GM23338 (cell line): ENCODE measurements at regions not wholly inside any gene's neighbourhood (a gene's known extent, or its start where the extent isn't known, plus 50 kb on each side); places are given as distances from the start of the nearest gene placed in this dataset.

Experiments used
- ATAC-seq: fragments of 200-7000 bp; cut with Tn5 transposase; 3 replicates; pipeline ENCODE4 v1.9.1; 2020
- DNase-seq: peaks from one replicate; pipeline ENCODE4 v3.0.0-alpha.2; 2015; ENCODE audit warnings: low spot score
- H2AFZ ChIP-seq: fragments of 200-600 bp; sonication (generic); 2 replicates; pipeline ENCODE4 v1.8.0; 2016; ENCODE audit warnings: antibody characterized with exemption, mild to moderate bottlenecking, moderate library complexity
- H3F3A ChIP-seq: fragments of 200-600 bp; sonication (generic); replicated peaks from 2 replicates; pipeline ENCODE4 v1.8.0; 2017; ENCODE audit warnings: antibody characterized with exemption, mixed run types, low read depth
- H3K27ac ChIP-seq: fragments of 200-600 bp; sonication (generic); 2 replicates; pipeline ENCODE4 v1.6.1; 2016; ENCODE audit warnings: low read depth
- H3K27me3 ChIP-seq: fragments of 200-600 bp; sonication (generic); 2 replicates; pipeline ENCODE4 v1.8.0; 2016; ENCODE audit warnings: mild to moderate bottlenecking, mixed run types, moderate library complexity; ENCODE audit not compliant: insufficient read depth
- H3K36me3 ChIP-seq: fragments of 200-600 bp; sonication (generic); 2 replicates; pipeline ENCODE4 v1.8.0; 2016; ENCODE audit warnings: mild to moderate bottlenecking; ENCODE audit not compliant: insufficient read depth
- H3K4me1 ChIP-seq: fragments of 200-600 bp; sonication (generic); 2 replicates; pipeline ENCODE4 v1.8.0; 2016; ENCODE audit warnings: mild to moderate bottlenecking, moderate library complexity; ENCODE audit not compliant: insufficient read depth
- H3K4me2 ChIP-seq: fragments of 200-600 bp; sonication (generic); 2 replicates; pipeline ENCODE4 v1.7.1; 2017; ENCODE audit warnings: mixed run types
- H3K4me3 ChIP-seq: fragments of 200-600 bp; sonication (generic); 2 replicates; pipeline ENCODE4 v1.6.1; 2016; ENCODE audit warnings: mixed run types
- H3K79me2 ChIP-seq: fragments of 200-600 bp; sonication (generic); replicated peaks from 2 replicates; pipeline ENCODE4 v1.8.0; 2017; ENCODE audit warnings: mild to moderate bottlenecking; ENCODE audit not compliant: insufficient read depth
- H3K9me2 ChIP-seq: fragments of 200-600 bp; sonication (generic); 2 replicates; pipeline ENCODE4 v1.8.0; 2017; ENCODE audit not compliant: insufficient read depth
- H4K20me1 ChIP-seq: fragments of 200-600 bp; sonication (generic); replicated peaks from 2 replicates; pipeline ENCODE4 v1.8.0; 2017; ENCODE audit warnings: mild to moderate bottlenecking; ENCODE audit not compliant: insufficient read depth
- H3K27ac Mint-ChIP-seq: 2 replicates; pipeline ENCODE4 v1.8.0; 2020; ENCODE audit warnings: inconsistent platforms, mild to moderate bottlenecking, moderate library complexity, mixed read lengths
- H3K27me3 Mint-ChIP-seq: 3 replicates; pipeline ENCODE4 v1.8.0; 2022; ENCODE audit warnings: low read depth, mild to moderate bottlenecking, moderate library complexity, mixed read lengths, inconsistent platforms; ENCODE audit not compliant: insufficient read depth, poor library complexity
- H3K36me3 Mint-ChIP-seq: 3 replicates; pipeline ENCODE4 v1.8.0; 2021; ENCODE audit warnings: low read depth, mild to moderate bottlenecking, inconsistent platforms, moderate library complexity, mixed read lengths
- H3K4me1 Mint-ChIP-seq: 3 replicates; pipeline ENCODE4 v1.8.0; 2020; ENCODE audit warnings: mild to moderate bottlenecking, inconsistent platforms, mixed read lengths
- H3K4me3 Mint-ChIP-seq: 3 replicates; pipeline ENCODE4 v1.8.0; 2021; ENCODE audit warnings: moderate library complexity, mild to moderate bottlenecking, inconsistent platforms, mixed read lengths
- H3K9me3 Mint-ChIP-seq: 3 replicates; pipeline ENCODE4 v1.8.0; 2020; ENCODE audit warnings: moderate library complexity, mild to moderate bottlenecking, inconsistent platforms, mixed read lengths
- CREB1 ChIP-seq: fragments of 250-450 bp; sonication (Bioruptor Pico); IDR thresholded peaks from 2 replicates; pipeline ENCODE4 v1.5.0; 2020; ENCODE audit warnings: low read depth, mild to moderate bottlenecking, moderate library complexity
- EZH2phosphoT487 ChIP-seq: fragments of 200-600 bp; sonication (generic); IDR thresholded peaks from one replicate; pipeline ENCODE4 v1.8.1; 2018; ENCODE audit warnings: antibody characterized with exemption; ENCODE audit not compliant: unreplicated experiment
- NANOG ChIP-seq: IDR thresholded peaks from 2 replicates; pipeline ENCODE4 v1.6.1; 2016; ENCODE audit warnings: antibody characterized with exemption, borderline replicate concordance
- ZNF114 ChIP-seq: fragments of 250-450 bp; sonication (Bioruptor Pico); IDR thresholded peaks from 2 replicates; pipeline ENCODE4 v1.5.0; 2020; ENCODE audit warnings: mild to moderate bottlenecking, moderate library complexity
- ZNF331 ChIP-seq: fragments of 250-450 bp; sonication (Bioruptor Pico); IDR thresholded peaks from 2 replicates; pipeline ENCODE4 v1.5.0; 2020; ENCODE audit warnings: low read depth, mild to moderate bottlenecking, moderate library complexity
- TF ChIP-seq, protein P1 (sequence below): fragments of 250-450 bp; sonication (Bioruptor Pico); IDR thresholded peaks from 2 replicates; pipeline ENCODE4 v1.5.0; 2020; ENCODE audit warnings: mild to moderate bottlenecking, moderate library complexity

DNA sequence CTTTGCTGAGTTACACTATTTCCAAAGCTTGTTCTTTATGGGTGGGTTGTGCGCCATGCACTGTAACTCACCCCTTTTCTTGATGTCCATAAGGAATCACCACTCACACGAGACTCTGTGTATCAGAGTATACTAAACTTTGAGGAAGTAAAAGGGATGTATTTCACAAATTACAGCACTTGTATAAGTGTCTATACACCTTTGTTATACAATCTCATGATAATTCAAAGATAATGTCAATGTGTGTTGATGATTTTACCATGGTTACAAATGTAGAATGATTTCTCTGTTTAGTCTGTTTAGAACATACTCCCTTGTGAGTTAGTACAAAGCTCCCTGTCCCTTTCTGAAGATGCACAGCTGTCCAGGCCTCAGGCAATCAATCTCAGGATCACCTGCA, 922.2 kb upstream of the MAP3K7 start (continued):
- TF ChIP-seq, protein P1, sequence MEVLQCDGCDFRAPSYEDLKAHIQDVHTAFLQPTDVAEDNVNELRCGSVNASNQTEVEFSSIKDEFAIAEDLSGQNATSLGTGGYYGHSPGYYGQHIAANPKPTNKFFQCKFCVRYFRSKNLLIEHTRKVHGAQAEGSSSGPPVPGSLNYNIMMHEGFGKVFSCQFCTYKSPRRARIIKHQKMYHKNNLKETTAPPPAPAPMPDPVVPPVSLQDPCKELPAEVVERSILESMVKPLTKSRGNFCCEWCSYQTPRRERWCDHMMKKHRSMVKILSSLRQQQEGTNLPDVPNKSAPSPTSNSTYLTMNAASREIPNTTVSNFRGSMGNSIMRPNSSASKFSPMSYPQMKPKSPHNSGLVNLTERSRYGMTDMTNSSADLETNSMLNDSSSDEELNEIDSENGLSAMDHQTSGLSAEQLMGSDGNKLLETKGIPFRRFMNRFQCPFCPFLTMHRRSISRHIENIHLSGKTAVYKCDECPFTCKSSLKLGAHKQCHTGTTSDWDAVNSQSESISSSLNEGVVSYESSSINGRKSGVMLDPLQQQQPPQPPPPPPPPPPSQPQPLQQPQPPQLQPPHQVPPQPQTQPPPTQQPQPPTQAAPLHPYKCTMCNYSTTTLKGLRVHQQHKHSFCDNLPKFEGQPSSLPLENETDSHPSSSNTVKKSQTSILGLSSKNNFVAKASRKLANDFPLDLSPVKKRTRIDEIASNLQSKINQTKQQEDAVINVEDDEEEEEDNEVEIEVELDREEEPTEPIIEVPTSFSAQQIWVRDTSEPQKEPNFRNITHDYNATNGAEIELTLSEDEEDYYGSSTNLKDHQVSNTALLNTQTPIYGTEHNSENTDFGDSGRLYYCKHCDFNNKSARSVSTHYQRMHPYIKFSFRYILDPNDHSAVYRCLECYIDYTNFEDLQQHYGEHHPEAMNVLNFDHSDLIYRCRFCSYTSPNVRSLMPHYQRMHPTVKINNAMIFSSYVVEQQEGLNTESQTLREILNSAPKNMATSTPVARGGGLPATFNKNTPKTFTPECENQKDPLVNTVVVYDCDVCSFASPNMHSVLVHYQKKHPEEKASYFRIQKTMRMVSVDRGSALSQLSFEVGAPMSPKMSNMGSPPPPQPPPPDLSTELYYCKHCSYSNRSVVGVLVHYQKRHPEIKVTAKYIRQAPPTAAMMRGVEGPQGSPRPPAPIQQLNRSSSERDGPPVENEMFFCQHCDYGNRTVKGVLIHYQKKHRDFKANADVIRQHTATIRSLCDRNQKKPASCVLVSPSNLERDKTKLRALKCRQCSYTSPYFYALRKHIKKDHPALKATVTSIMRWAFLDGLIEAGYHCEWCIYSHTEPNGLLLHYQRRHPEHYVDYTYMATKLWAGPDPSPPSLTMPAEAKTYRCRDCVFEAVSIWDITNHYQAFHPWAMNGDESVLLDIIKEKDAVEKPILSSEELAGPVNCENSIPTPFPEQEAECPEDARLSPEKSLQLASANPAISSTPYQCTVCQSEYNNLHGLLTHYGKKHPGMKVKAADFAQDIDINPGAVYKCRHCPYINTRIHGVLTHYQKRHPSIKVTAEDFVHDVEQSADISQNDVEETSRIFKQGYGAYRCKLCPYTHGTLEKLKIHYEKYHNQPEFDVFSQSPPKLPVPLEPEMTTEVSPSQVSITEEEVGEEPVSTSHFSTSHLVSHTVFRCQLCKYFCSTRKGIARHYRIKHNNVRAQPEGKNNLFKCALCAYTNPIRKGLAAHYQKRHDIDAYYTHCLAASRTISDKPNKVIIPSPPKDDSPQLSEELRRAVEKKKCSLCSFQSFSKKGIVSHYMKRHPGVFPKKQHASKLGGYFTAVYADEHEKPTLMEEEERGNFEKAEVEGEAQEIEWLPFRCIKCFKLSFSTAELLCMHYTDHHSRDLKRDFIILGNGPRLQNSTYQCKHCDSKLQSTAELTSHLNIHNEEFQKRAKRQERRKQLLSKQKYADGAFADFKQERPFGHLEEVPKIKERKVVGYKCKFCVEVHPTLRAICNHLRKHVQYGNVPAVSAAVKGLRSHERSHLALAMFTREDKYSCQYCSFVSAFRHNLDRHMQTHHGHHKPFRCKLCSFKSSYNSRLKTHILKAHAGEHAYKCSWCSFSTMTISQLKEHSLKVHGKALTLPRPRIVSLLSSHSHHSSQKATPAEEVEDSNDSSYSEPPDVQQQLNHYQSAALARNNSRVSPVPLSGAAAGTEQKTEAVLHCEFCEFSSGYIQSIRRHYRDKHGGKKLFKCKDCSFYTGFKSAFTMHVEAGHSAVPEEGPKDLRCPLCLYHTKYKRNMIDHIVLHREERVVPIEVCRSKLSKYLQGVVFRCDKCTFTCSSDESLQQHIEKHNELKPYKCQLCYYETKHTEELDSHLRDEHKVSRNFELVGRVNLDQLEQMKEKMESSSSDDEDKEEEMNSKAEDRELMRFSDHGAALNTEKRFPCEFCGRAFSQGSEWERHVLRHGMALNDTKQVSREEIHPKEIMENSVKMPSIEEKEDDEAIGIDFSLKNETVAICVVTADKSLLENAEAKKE = no peak
- TF ChIP-seq NANOG = no peak

DNA sequence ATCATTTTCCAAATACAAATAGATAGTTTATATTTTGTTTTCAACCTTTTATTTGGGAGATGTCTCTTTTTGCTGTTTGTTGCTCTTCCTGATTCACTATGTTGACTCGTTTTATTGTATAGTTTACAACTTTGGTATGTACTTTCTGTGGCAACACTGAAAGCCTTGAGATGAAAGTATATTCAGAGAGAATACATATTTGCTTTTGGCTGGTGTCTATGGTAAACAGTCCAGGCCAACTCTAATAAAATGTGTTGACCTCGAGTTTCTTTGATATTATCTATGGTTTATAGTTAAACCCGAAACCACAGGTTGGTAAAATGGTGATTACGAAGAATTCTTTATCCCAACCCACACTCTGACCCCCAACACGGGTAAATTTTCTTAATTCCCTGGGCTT, 919.6 kb upstream of the MAP3K7 start:
- Histone ChIP-seq H3K4me3 (no peak overlapping the region), H3F3A (no peaks in the 10 kb centered on the region), H3K79me2 (no peaks in the 10 kb centered on the region), H3K9me2 (no peaks in the 10 kb centered on the region), H3K27me3 (no peaks in the 10 kb centered on the region), H4K20me1 (no peaks in the 10 kb centered on the region), H3K27ac (no peak overlapping the region), H2AFZ (no peak overlapping the region), H3K36me3 (no peaks in the 10 kb centered on the region), H3K4me1 (no peaks in the 10 kb centered on the region), H3K4me2 (no peak overlapping the region)
- Mint-ChIP-seq H3K27ac (no peak overlapping the region), H3K27me3 (no peaks in the 10 kb centered on the region), H3K4me3 (no peak overlapping the region), H3K36me3 (no peaks in the 10 kb centered on the region; the same call in 2 of the 3 replicates), H3K4me1 (no peaks in the 10 kb centered on the region; the same call in 2 of the 3 replicates), H3K9me3 (peaks cover 5% of the 10 kb centered on the region; the same call in 1 of the 3 replicates)
- no peak for DNase-seq
- ATAC-seq = no peak
- no peak for TF ChIP-seq ZNF331 (CRISPR knock-in tag)
- no peak for TF ChIP-seq NANOG
- no peak for TF ChIP-seq EZH2phosphoT487
- TF ChIP-seq, protein P1 = no peak
- no peak for TF ChIP-seq ZNF114 (CRISPR knock-in tag)
- no peak for TF ChIP-seq CREB1
